SHP77 (cell line): ENCODE measurements at regions not wholly inside any gene's neighbourhood (a gene's known extent, or its start where the extent isn't known, plus 50 kb on each side); places are given as distances from the start of the nearest gene placed in this dataset.

Experiments used
- DNase-seq, 2 experiments: peaks; one replicate each; lab custom pipeline; 2025; lab: John Stamatoyannopoulos, UW

DNA sequence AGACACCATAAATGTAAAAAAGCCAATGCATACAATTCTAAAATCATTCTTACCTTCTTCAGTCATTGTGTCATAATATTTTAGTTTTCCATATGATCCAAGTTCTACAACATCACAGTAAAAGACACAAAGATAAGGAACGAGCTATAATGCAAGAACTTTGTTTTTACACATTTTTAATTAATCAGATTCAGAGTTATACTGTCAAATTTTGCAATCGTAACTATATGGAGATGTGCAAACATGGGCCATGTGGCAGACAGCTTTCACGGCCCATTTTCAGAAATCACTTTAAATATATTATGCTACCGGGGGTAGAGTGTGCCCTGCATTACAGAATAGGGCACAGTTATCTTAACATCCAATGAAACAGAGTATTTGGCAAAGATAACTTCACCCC is 188.4 kb downstream of the ACER2 start:
- DNase-seq: no peak

DNA sequence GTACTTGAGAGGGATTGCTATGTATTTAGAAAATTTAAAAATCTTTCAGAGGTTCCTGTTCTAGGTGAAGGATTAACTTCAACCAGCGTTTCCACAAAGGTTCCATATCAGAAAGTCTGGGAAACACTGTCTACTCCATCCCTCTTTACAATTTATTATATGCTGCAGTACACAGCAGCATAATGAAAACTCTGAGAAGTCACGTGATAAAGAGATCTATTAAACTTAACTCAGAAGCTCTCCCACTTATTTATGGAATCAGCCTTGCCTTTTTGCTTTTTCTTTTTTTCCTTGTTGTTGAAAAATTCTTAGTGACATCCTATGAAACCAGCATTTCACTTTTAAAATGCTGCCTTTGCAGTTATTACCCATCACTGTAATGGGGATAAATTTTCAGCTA is 186.2 kb downstream of the ACER2 start:
- no peak for DNase-seq

- no peak for DNase-seq
These were observed 178.9 kb downstream of the ACER2 start for GRCh38 chr9:19587678-19588077.

DNA sequence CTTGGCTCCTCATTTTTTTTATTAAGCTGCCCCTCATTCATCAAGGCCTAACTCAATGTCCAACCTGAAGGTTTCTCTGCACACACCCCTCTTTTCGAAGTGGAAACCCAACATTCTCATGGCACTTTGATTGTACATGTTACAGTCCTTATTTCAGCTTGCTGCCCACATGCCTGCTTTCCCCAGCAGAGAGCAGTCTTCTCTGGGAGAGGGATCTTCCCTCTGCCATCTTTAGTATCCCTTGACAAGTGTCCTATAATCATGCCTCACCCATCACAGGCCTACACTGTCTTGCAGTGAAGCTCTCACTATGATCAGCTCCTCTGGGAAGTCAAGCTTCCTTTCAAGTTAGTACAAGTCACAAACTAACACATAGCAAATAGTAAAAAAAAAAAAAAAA is 175.1 kb downstream of the ACER2 start:
- DNase-seq: no peak

- no peak for DNase-seq
These were observed 168.6 kb downstream of the ACER2 start for GRCh38 chr9:19577411-19577810.

DNA sequence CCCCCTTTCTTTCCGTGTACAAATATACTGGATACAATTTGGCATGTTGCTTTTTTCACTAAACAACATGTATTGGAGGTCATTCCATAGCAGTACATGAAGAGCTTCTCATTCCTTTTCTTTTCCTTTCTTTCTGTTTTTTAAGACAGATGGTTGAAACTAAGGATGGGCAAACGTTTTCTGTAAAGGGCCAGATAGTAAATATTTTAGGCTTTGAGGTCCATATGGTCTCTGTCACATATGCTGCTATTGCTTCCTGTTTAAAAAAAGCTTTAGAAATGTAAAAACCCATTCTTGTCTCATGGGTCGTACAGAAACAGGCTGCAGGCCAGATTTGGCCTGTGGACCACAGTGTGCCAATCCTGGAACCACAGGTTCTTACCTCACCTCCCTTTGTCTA is 160.1 kb downstream of the ACER2 start:
- no peak for DNase-seq

- DNase-seq: no peak
These were observed 155.7 kb downstream of the ACER2 start for GRCh38 chr9:19564396-19565061.

DNA sequence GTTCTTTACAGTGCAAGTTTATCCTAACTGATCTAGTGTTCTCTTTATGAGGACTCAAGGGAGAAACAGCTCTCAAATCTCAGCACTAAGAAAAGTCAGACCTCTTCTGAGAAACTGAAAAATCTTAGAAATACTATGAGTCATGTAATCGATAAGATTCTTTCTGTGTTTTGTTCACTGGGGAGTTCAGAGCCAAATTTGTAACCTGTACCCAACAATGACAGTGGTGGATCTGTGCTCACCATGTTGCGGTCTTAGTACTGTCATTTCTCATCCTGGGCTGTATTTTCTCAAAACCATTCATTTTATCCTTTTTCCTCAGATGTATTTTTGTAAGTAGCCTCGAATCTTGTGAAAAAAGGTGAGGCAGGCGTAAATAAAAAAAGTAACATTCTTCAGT is 146.4 kb downstream of the ACER2 start:
- DNase-seq: no peak

DNA sequence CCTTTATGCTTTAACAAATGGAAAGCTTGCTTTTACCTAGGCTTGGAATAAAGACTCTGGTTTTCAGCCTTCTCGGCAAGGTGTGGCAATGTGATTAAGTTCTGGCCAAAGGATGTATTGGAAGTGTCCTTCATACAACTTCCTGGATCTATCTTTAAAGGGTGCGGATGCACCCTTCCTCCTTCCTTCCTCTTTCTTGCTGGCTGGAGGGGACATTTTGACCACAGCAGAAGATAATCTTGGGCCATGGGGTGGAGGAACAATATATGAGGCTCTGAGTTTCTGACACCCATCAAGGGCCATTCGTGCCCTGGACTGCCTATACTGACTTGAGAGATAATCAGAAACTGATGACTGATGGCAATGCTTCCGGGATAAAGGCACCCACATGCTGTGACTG is 145.7 kb downstream of the ACER2 start:
- no peak for DNase-seq

- no peak for DNase-seq
These were observed 144.6 kb downstream of the ACER2 start for GRCh38 chr9:19553441-19553840.

- DNase-seq: no peak
These were observed 143.7 kb downstream of the ACER2 start for GRCh38 chr9:19552282-19553105.

DNA sequence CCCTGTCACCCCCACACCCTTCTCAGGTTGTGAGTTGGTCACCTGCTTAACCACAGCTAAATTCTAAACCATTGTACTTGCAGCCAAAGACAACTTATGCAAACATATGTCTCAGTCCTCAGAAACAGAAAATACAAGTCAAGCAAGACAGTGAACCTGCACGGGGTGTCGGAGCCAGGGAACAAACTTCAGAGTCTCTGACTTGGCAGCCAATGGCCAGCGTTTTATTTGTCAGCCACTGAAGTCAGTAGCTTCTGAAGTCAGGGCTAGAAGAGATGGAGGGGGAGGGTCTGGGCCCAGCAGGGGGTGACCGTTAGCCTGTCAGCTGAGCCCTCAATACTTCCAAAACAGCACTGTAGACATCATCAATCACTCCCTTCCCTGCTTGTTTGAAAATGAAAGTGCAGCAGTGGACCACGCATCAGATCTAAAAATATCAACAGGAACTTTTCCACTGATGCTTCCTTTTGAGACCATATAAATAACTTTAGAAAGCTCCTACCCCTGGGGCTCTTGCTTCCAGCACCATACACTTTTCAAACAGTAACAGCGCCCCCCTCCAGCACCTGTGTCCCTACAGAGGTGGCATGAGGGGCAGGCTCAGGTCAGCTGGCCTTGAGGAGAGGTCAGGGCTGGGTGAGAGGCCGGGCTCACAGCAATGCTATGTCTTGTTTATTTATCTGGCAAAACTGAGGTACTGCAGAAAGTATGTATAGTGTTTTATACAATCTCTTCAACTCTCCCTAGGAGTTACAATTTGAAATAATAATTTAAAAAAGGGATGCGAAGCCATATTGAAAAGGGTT is 142.5 kb downstream of the ACER2 start:
- no peak for DNase-seq

GRCh38 chr9:19550009-19550408 is 141.2 kb downstream of the ACER2 start:
- DNase-seq: no peak

- no peak for DNase-seq
These were observed 124.6 kb downstream of the ACER2 start for GRCh38 chr9:19533373-19533772.

DNA sequence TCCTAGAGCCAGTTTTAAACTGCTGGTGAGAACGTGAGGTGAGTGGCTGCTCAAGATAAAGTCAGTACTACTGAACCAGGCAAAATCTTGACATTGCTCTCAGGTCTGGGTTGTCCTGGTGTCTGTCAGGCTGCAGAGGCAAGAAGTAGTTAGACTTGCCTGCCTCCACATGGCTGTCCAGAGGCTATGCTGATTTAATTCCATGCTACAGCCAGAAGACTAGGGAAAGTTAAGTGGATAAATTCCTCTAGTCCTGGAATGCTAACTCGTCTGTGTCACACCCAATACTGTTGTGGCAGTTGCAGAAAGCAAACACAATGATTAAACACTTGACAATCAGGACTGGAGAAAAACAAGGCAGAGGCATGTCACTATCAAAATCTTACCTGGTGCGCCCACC is 118.9 kb downstream of the ACER2 start:
- DNase-seq: no peak

DNA sequence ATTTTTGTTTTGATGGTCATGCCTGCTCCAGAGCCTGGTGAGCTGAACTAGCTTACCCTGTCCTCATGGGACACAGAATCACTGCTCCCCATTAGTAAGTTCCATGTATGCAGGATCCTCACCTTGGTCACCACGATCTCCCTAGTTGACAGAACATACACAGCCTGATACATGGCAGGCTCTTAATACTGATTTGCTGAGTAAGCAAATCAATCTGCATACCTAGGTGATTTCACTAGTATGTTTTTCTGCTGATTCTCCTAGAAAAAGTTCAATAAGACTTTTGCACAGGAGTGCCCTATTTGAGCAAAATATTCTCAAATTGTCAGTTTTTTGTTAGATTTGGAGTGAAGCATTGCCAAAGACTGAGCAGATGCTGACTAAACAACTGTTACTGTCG is 113.7 kb downstream of the ACER2 start:
- no peak for DNase-seq

DNA sequence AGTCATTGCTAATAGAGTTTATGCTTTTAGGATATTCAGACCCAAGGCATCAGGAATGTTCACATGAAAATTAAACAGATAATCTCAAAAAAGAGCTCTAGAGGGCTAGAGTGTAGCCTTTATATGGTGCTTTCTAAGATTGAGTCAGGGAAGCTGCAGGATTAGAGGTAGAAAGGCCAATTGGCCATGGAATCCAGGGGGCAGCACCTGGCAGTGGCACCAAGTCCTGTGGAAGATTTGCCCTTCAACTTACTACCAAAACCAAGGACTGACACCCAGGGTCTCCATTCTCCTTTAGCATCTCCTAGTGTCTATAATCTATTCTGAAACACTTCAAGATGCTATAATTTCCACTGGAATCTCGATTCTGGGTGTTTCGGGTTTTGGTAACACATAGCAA is 112.4 kb downstream of the ACER2 start:
- DNase-seq: no peak

- DNase-seq: no peak
These were observed 108.6 kb downstream of the ACER2 start for GRCh38 chr9:19517202-19517942.

DNA sequence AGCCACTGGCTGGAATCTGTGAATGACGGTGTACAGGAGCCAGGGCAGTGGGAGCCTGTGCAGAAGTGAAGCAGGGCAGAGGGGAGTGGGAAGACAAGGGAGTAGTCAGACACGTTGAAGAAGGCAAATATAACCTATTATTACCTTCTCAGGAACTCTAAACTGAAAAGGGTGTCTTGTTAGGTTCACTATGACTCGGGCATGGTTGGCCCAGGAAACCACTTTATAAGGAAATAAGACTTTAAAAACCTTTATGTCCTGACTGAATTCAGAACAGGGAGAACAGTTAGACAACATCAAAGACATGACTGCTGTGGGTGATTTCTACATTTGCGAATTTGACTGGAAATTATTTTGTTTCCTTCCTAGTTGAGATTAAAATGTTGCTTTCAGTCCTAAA is 107.5 kb downstream of the ACER2 start:
- DNase-seq: no peak

DNA sequence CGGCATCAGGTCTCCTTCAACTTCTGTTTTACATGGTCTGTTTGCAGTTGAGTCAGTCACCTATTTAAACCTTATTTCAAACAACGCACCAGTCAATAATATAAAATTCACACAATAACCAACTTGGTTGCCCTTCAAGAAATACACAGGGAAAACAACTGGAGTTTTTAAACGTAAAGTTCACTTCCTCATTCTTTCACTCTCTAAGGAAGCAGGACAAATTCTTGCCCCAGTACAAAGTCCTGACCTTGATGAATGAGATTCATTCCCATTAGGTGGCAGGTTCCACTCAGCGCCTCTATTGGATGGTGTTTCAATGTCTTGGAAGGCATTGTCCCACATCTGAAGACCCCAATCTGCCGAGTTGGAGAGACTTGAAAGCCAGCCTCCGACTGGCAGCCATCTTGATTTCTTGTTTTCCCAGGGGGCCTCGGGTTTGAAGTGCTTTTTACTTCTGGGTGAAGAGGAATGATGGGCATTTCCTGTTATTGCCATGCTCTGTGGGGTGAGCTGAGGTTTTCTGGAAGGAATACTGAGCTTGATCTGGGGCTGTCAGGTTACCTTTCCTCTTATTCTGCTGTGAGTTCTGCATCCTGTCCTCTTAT is 105.0 kb downstream of the ACER2 start:
- no peak for DNase-seq

GRCh38 chr9:19512103-19512832 is 103.5 kb downstream of the ACER2 start:
- peak in 1 of 2 experiments; percentile 7 for DNase-seq
